ENCODE measurements at regions not wholly inside any gene's neighbourhood (a gene's known extent, or its start where the extent isn't known, plus 50 kb on each side); places are given as distances from the start of the nearest gene placed in this dataset.
"Not testable (repeated sequence)": the region's sequence is repeated elsewhere in the genome, so short reads cannot be mapped to it uniquely, and the experiment has no call there.

DNA sequence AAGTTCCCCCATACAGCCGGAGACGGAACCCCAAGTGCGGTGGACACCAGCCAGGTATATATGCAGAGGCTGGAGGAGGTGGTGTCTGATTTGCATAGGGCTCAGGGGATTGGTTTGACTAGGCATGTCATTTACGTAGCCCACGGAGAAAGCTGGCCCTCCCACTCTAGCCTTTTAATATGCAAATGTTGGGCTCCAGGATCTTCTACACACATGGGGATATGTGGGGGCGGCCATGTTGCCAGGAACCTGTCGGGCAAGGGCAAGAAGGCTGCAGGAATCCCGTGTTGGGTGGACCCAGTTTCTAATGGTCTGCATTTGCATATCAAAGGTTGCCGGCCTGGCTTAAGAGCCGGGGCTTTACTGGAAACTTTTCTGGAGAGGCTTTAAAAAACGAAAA lies 57.4 kb downstream of the FTHL17 start:
- H3K4me1 ChIP-seq (ENCODE audit: insufficient read depth); DNase-seq (ENCODE audit: extremely low spot score); H3K27ac ChIP-seq (ENCODE audit: low read depth); H3K4me3 ChIP-seq (ENCODE audit: low read depth, low read length); H3K36me3 ChIP-seq (ENCODE audit: insufficient read depth): not testable (repeated sequence)
- 91% methylated on average over 11 of the region's 11 CpGs for WGBS

DNA sequence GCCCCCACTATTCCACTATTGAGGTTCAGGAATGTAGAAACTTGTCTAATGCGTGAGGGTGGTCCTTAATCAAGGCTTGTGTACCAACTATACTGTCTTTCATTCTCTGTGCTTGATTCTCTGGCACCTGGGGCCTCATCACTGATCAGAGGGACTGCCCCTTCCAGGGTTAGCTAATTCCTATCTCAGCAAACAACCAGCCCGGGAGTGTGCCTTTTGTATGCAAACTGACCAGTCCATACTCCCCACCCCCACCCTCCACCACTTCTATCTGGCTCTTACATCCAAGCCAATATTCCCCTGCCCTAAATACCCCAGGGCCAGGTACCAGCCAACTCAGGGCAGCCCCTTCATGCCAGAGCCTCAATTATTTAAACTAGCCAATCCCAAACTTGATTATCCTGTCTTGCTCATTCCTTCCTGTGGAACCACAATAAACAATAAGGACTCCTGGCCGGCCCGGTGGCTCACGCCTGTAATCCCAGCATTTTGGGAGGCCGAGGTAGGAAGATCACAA lies 59.3 kb downstream of the FTHL17 start:
- H3K27ac ChIP-seq (ENCODE audit: low read depth), result no peak overlapping the region
- no peaks in the 10 kb centered on the region for H3K36me3 ChIP-seq (ENCODE audit: insufficient read depth)
- H3K4me1 ChIP-seq (ENCODE audit: insufficient read depth), result no peaks in the 10 kb centered on the region
- WGBS, result 75% methylated on average over 6 of the region's 6 CpGs
- no peak overlapping the region for H3K4me3 ChIP-seq (ENCODE audit: low read depth, low read length)
- no peak for DNase-seq (ENCODE audit: extremely low spot score)

DNA sequence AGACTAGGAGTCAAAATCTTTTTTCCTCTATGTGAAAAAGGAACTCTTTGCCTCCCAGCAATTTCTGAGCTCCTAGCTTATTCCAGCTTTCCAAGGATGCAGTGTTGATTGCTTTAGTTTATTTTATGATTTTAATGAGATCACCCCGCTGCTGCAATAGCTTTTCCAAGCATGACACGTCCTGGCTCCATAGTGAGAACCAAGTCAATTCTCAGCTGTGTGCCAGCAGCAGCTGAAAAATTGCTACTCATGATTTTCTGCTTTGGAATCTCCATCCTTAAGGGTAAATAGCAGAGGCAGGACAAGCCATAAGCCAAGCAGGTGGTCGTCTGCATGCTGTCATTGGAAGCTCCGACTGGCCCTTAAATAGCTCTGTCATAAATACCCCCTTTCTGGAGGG lies 64.5 kb downstream of the FTHL17 start:
- Histone ChIP-seq H3K27ac (ENCODE audit: low read depth) (no peak overlapping the region), H3K4me3 (ENCODE audit: low read depth, low read length) (no peak overlapping the region), H3K4me1 (ENCODE audit: insufficient read depth) (no peaks in the 10 kb centered on the region), H3K36me3 (ENCODE audit: insufficient read depth) (no peaks in the 10 kb centered on the region)
- 22% methylated on average over 4 of the region's 4 CpGs for WGBS
- DNase-seq (ENCODE audit: extremely low spot score), result no peak

DNA sequence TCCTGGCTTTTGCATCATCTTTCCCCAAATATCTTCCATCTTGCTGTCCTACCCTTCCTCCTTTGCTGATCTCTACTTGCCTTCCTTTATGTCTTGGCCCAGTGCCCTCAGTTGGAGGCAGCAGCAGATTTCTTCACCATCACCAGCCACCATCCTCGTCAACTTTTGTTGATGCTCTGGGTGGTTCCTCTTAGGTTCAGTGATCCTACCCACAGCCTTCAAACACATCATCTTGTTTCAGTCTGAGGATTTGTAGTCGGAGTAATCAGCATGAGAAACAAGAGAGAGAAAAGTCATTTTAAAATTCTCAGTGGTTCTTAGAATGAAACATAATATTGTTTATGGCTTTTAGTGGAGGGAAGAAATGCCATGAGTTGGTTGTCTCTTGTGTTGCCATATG lies 65.8 kb downstream of the FTHL17 start:
- H3K4me3 ChIP-seq (ENCODE audit: low read depth, low read length), result no peak overlapping the region
- no peaks in the 10 kb centered on the region for H3K36me3 ChIP-seq (ENCODE audit: insufficient read depth)
- no peaks in the 10 kb centered on the region for H3K4me1 ChIP-seq (ENCODE audit: insufficient read depth)
- no peak overlapping the region for H3K27ac ChIP-seq (ENCODE audit: low read depth)
- no peak for DNase-seq (ENCODE audit: extremely low spot score)
- WGBS, result 83% methylated on average over 2 of the region's 2 CpGs

DNA sequence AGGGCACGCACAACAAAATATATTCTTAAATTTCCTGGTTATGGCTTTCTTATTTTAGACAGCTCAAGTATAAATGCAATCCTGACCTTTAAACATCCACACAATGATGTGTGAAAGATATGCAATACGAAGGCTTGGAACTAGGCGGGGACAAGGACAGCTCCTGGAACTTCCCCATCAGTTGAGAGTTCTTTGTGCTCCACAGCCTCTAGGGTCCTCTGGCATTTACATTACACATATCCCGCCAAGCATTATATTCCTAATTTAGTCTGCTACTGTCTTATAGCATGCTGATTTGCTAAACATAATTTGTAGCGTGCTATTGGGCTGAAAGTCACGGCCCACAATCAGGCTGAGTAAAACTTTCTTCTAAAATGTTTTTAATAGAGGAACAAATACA lies 74.4 kb downstream of the FTHL17 start:
- Histone ChIP-seq H3K27ac (ENCODE audit: low read depth) (no peak overlapping the region), H3K36me3 (ENCODE audit: insufficient read depth) (no peaks in the 10 kb centered on the region), H3K4me3 (ENCODE audit: low read depth, low read length) (no peak overlapping the region), H3K4me1 (ENCODE audit: insufficient read depth) (no peaks in the 10 kb centered on the region)
- WGBS, result 59% methylated on average over 6 of the region's 6 CpGs
- DNase-seq (ENCODE audit: extremely low spot score), result no peak

DNA sequence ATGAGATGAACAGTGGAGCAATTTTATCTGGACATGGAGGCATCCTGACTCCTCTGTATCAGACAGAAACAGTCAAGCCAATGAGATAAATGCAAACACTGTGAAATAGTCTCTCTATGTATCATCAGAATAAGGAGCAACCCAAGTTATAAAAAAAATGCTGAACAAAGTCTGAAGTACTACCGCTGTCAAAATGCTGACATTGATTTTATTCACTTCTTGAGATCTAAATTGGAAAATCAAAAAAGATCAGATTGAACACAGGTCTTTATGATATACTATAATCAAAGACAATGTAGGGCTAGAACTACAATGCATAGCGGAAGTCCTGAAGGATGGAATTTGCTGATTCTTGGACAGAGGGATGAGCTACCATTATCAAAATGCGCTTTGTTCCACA lies 76.1 kb downstream of the FTHL17 start:
- Histone ChIP-seq H3K36me3 (ENCODE audit: insufficient read depth) (no peaks in the 10 kb centered on the region), H3K4me3 (ENCODE audit: low read depth, low read length) (no peak overlapping the region), H3K4me1 (ENCODE audit: insufficient read depth) (no peaks in the 10 kb centered on the region), H3K27ac (ENCODE audit: low read depth) (no peak overlapping the region)
- no peak for DNase-seq (ENCODE audit: extremely low spot score)
- 96% methylated on average over 3 of the region's 3 CpGs for WGBS

DNA sequence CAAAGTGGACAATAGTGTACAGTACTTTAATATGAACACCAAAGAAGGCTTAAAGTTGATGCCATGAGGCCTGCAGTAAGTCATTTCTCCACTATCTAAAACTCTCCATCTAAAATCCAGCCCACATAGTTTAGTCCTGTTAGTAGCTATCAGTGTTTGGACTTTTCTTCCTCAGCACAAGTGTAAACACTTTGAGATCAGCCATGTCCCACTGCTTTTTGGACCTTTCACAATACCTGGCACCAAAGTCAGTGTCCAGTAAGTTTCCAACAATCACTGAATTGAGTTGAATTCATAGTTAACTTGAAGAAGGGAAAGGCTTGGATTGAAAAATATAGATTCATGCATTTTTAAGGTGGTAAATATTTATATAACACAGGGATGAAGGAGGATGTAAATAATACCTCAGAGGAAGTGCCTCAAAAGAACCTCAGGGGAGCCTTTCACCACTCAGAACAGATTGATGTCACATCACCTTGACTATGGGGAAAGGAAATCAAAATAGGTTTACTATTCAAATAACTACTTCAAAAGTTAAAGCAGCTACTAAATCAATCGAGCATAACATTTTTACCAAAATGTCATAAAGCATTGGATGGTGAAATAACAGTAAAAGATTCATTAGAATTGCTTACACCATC lies 76.7 kb downstream of the FTHL17 start:
- no peak for DNase-seq (ENCODE audit: extremely low spot score)
- no peaks in the 10 kb centered on the region for H3K36me3 ChIP-seq (ENCODE audit: insufficient read depth)
- H3K4me3 ChIP-seq (ENCODE audit: low read depth, low read length), result no peak overlapping the region
- H3K27ac ChIP-seq (ENCODE audit: low read depth), result no peak overlapping the region
- no peaks in the 10 kb centered on the region for H3K4me1 ChIP-seq (ENCODE audit: insufficient read depth)
- WGBS, result 67% methylated on average over 1 of the region's 1 CpG

DNA sequence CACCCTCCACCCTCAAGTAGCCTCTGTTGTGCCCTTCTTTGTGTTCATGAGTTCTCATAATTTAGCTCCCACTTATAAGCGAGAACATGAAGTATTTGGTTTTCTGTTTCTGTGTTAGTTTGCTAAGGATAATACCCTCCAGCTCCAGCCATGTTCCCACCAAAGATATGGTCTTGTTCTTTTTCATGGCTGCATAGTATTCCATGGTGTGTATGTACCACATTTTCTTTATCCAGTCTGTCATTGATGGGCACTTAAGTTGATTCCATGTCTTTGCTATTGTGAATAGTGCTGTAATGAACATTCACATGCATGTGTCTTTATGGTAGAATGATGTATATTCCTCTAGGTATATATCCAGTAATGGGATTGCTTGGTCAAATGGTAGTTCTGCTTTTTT lies 77.8 kb downstream of the FTHL17 start:
- H3K4me1 ChIP-seq (ENCODE audit: insufficient read depth); H3K27ac ChIP-seq (ENCODE audit: low read depth); DNase-seq (ENCODE audit: extremely low spot score); H3K4me3 ChIP-seq (ENCODE audit: low read depth, low read length); H3K36me3 ChIP-seq (ENCODE audit: insufficient read depth): not testable (repeated sequence)
- WGBS, result 95% methylated on average over 1 of the region's 1 CpG

DNA sequence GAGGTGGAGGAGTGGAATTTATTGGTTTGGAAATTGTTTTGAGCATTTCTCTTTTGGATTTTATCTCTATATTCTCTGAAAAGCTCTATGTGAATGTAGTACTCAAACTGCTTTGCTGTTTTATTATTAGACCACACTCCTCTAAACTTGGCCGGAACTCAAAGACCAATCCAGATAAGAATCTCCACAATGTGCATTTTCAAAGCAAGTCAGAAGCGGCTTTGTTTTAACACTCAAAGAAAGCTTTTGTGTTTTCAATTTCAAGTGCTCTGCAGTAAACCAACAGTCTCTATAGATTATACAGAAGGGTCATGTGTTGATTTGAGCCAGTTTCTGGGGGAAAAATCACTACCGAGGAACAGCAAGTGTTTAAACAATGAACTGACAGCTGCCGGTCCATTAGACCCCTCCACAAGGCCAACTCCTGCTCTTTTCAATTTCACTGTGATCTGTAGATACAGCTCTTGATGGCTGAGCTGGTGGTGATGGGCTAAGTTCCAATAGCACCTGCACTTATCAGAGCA lies 79.4 kb downstream of the FTHL17 start:
- Histone ChIP-seq H3K4me3 (ENCODE audit: low read depth, low read length) (no peak overlapping the region), H3K36me3 (ENCODE audit: insufficient read depth) (no peaks in the 10 kb centered on the region), H3K4me1 (ENCODE audit: insufficient read depth) (no peaks in the 10 kb centered on the region), H3K27ac (ENCODE audit: low read depth) (no peak overlapping the region)
- peak; percentile 59 for DNase-seq (ENCODE audit: extremely low spot score)
- 8% methylated on average over 4 of the region's 4 CpGs for WGBS

DNA sequence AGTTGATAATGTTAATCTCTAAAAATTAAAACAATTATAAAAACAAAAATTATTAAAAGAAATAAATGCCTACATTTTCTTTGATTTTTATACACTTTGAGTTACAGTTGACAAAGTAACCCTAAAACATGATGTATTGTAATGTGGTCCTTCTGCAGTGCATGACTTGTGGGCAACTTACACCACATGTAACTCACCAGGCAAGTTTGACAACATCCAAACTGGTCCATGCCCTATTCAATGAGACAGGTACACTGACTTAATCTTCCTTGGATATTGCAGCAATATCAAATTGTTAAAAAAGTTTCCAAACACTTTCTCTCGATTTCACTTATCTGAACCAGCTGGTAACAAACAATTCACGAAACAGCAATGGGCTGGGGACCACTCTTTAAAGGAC lies 81.5 kb downstream of the FTHL17 start:
- no peak overlapping the region for H3K4me3 ChIP-seq (ENCODE audit: low read depth, low read length)
- no peaks in the 10 kb centered on the region for H3K36me3 ChIP-seq (ENCODE audit: insufficient read depth)
- H3K4me1 ChIP-seq (ENCODE audit: insufficient read depth), result no peaks in the 10 kb centered on the region
- no peak for DNase-seq (ENCODE audit: extremely low spot score)
- H3K27ac ChIP-seq (ENCODE audit: low read depth), result no peak overlapping the region
- WGBS, result 85% methylated on average over 2 of the region's 2 CpGs

DNA sequence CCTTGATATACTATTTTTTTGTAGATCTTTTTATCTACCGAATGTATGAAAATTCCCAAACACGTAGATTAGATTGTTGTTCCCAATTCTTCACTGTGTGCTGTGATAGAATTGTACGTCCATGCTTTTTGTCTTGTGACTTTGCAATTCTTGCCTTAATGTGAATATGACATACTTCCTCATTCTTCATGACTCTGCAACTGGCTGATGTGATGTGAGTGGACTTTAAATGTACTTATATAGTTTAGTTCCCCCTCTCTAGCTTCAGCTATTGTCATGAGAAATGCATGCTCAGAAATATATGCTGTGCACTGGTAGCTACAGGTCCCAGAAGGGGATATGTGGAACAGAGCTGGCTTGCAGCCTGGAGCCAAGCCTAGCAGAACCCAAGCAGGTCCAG lies 89.4 kb downstream of the FTHL17 start:
- no peak overlapping the region for H3K4me3 ChIP-seq (ENCODE audit: low read depth, low read length)
- 91% methylated on average over 3 of the region's 3 CpGs for WGBS
- no peak overlapping the region for H3K27ac ChIP-seq (ENCODE audit: low read depth)
- H3K4me1 ChIP-seq (ENCODE audit: insufficient read depth), result no peaks in the 10 kb centered on the region
- no peaks in the 10 kb centered on the region for H3K36me3 ChIP-seq (ENCODE audit: insufficient read depth)
- DNase-seq (ENCODE audit: extremely low spot score), result no peak

DNA sequence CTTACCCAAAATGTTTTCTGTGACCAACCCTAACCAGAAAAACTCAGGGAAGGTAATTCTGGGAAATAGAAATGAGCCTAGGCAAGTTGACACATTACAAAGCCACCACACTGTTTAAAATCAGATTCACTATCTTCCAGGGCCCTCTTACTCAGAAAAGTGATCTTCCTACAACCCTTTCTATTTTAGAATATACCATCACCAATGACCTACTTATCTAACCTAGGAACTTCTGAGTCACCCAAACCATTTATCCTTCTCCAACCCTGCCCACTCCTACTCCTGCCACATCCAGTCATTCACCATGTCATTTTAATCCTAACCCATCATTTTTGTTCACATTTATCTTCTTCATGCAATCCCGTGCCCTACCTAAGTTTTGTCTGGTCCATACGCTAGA lies 89.9 kb downstream of the FTHL17 start:
- no peak for DNase-seq (ENCODE audit: extremely low spot score)
- 94% methylated on average over 2 of the region's 2 CpGs for WGBS
- no peak overlapping the region for H3K27ac ChIP-seq (ENCODE audit: low read depth)
- no peaks in the 10 kb centered on the region for H3K4me1 ChIP-seq (ENCODE audit: insufficient read depth)
- no peaks in the 10 kb centered on the region for H3K36me3 ChIP-seq (ENCODE audit: insufficient read depth)
- H3K4me3 ChIP-seq (ENCODE audit: low read depth, low read length), result no peak overlapping the region

DNA sequence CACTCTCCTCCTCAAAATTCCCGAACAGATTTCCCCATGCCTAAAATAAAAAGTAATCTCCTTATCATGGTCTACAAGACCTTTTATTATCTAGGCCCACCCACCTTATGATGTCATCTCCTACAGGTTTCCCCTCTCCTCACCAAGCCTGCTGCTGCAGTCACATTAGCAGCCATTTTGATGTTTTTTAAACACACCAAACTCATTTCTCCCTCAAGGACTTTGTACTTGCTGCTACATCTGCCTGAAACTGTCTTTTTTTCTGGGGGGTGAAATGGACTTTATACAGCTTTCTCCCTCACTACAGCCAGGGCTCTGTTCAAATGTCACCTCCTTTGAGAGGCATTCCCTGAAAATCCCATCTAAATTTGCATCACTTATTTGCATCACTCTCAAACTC lies 90.2 kb upstream of the TAB3 start:
- H3K4me3 ChIP-seq (ENCODE audit: low read depth, low read length), result no peak overlapping the region
- no peaks in the 10 kb centered on the region for H3K36me3 ChIP-seq (ENCODE audit: insufficient read depth)
- H3K4me1 ChIP-seq (ENCODE audit: insufficient read depth), result no peaks in the 10 kb centered on the region
- 81% methylated on average over 1 of the region's 1 CpG for WGBS
- no peak for DNase-seq (ENCODE audit: extremely low spot score)
- H3K27ac ChIP-seq (ENCODE audit: low read depth), result no peak overlapping the region

DNA sequence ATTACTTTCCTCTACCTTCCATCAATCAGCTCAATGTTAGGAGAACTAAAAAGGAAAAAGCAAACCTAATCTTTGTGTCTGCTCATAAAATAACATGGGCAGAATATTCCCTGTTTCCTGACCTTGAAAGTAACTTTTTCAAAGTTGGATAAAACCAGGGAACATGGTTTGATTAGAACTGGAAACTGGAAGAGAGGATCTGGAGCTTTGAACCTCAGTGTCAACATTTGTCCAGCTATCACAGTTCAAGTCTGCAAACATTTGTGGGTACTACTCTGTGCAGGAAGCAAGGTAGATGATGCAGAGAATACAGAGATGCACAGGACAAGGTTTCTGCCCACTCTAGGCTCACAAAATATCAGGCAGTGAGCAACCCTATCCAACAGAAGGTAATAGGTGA lies 86.4 kb upstream of the TAB3 start:
- no peak for DNase-seq (ENCODE audit: extremely low spot score)
- Histone ChIP-seq H3K4me1 (ENCODE audit: insufficient read depth) (no peaks in the 10 kb centered on the region), H3K27ac (ENCODE audit: low read depth) (no peak overlapping the region), H3K4me3 (ENCODE audit: low read depth, low read length) (no peak overlapping the region), H3K36me3 (ENCODE audit: insufficient read depth) (no peaks in the 10 kb centered on the region)
